IPS DF 6.9 (cell line): ENCODE measurements at regions not wholly inside any gene's neighbourhood (a gene's known extent, or its start where the extent isn't known, plus 50 kb on each side); places are given as distances from the start of the nearest gene placed in this dataset.

ENCODE experiments used
- DNase-seq: peaks from one replicate; pipeline ENCODE4 v3.0.0-alpha.2; 2013; ENCODE audit warnings: low read depth, low spot score
- H3K27ac ChIP-seq: one replicate; pipeline ENCODE4 v1.5.1; 2013; ENCODE audit warnings: low read length, control low read depth
- H3K27me3 ChIP-seq: 2 replicates; pipeline ENCODE4 v1.6.1; 2013; ENCODE audit warnings: mild to moderate bottlenecking, low read length; ENCODE audit not compliant: control insufficient read depth, insufficient read depth
- H3K36me3 ChIP-seq: 2 replicates; pipeline ENCODE4 v1.6.1; 2013; ENCODE audit warnings: low read length; ENCODE audit not compliant: control insufficient read depth, insufficient read depth
- H3K4me1 ChIP-seq: 2 replicates; pipeline ENCODE4 v1.6.1; 2013; ENCODE audit warnings: low read length; ENCODE audit not compliant: control insufficient read depth, insufficient read depth
- H3K4me3 ChIP-seq: 2 replicates; pipeline ENCODE4 v1.5.1; 2013; ENCODE audit warnings: mild to moderate bottlenecking, low read length
- H3K9me3 ChIP-seq: 2 replicates; pipeline ENCODE4 v1.6.1; 2013; ENCODE audit warnings: low read length, inconsistent platforms; ENCODE audit not compliant: control insufficient read depth, insufficient read depth
- WGBS: extraction: QIAGEN DNeasy Blood & Tissue Kit; methylation state at CpG from one replicate; pipeline ENCODE4 v1.1.7; 2013; ENCODE audit warnings: mixed read lengths, missing lambda C conversion rate; ENCODE audit not compliant: insufficient read length, insufficient coverage; 5-methylcytosine and 5-hydroxymethylcytosine counted together

- no CpG with 5 or more reads among the region's 2 CpGs for WGBS
- Histone ChIP-seq H3K4me1 (no peaks in the 10 kb centered on the region), H3K27ac (no peak overlapping the region), H3K4me3 (no peak overlapping the region), H3K36me3 (no peaks in the 10 kb centered on the region), H3K27me3 (no peaks in the 10 kb centered on the region), H3K9me3 (no peaks in the 10 kb centered on the region)
- no peak for DNase-seq
Measured at GRCh38 chr2:176978921-176979320, 233.7 kb upstream of the HNRNPA3 start.

- Histone ChIP-seq H3K4me3 (no peak overlapping the region), H3K4me1 (no peaks in the 10 kb centered on the region), H3K36me3 (no peaks in the 10 kb centered on the region), H3K27me3 (no peaks in the 10 kb centered on the region), H3K9me3 (no peaks in the 10 kb centered on the region), H3K27ac (no peak overlapping the region)
- no CpG with 5 or more reads among the region's 2 CpGs for WGBS
- DNase-seq = no peak
Measured at GRCh38 chr2:176979981-176980710, 232.4 kb upstream of the HNRNPA3 start.

GRCh38 chr2:176984987-176985386, 227.6 kb upstream of the HNRNPA3 start:
- Histone ChIP-seq H3K9me3 (no peaks in the 10 kb centered on the region), H3K27me3 (no peaks in the 10 kb centered on the region), H3K4me1 (no peaks in the 10 kb centered on the region), H3K27ac (no peak overlapping the region), H3K36me3 (no peaks in the 10 kb centered on the region), H3K4me3 (no peak overlapping the region)
- no CpG with 5 or more reads among the region's 4 CpGs for WGBS
- no peak for DNase-seq

GRCh38 chr2:176985871-176986270, 226.7 kb upstream of the HNRNPA3 start:
- no CpG with 5 or more reads among the region's 2 CpGs for WGBS
- Histone ChIP-seq H3K4me3 (no peak overlapping the region), H3K36me3 (no peaks in the 10 kb centered on the region), H3K27ac (no peak overlapping the region), H3K4me1 (no peaks in the 10 kb centered on the region), H3K9me3 (no peaks in the 10 kb centered on the region), H3K27me3 (no peaks in the 10 kb centered on the region)
- no peak for DNase-seq

GRCh38 chr2:176986487-176986886, 226.1 kb upstream of the HNRNPA3 start:
- DNase-seq = no peak
- no peaks in the 10 kb centered on the region for H3K36me3 ChIP-seq
- WGBS = no CpG with 5 or more reads among the region's 5 CpGs
- H3K27ac ChIP-seq = no peak overlapping the region
- no peaks in the 10 kb centered on the region for H3K27me3 ChIP-seq
- no peak overlapping the region for H3K4me3 ChIP-seq
- H3K9me3 ChIP-seq = no peaks in the 10 kb centered on the region
- H3K4me1 ChIP-seq = no peaks in the 10 kb centered on the region

GRCh38 chr2:176991411-176991810, 221.2 kb upstream of the HNRNPA3 start:
- no peak for DNase-seq
- WGBS = no CpG with 5 or more reads among the region's 1 CpG
- Histone ChIP-seq H3K4me1 (no peaks in the 10 kb centered on the region), H3K27me3 (no peaks in the 10 kb centered on the region), H3K27ac (no peak overlapping the region), H3K9me3 (no peaks in the 10 kb centered on the region), H3K4me3 (no peak overlapping the region), H3K36me3 (no peaks in the 10 kb centered on the region)

GRCh38 chr2:176997074-176997791, 215.4 kb upstream of the HNRNPA3 start:
- Histone ChIP-seq H3K4me1 (no peaks in the 10 kb centered on the region), H3K27me3 (no peaks in the 10 kb centered on the region), H3K27ac (no peak overlapping the region), H3K36me3 (no peaks in the 10 kb centered on the region), H3K4me3 (no peak overlapping the region), H3K9me3 (no peaks in the 10 kb centered on the region)
- no peak for DNase-seq
- no CpG with 5 or more reads among the region's 5 CpGs for WGBS

- Histone ChIP-seq H3K4me3 (no peak overlapping the region), H3K27ac (no peak overlapping the region), H3K4me1 (no peaks in the 10 kb centered on the region), H3K36me3 (no peaks in the 10 kb centered on the region), H3K27me3 (no peaks in the 10 kb centered on the region), H3K9me3 (no peaks in the 10 kb centered on the region)
- no peak for DNase-seq
- WGBS = no CpG with 5 or more reads among the region's 1 CpG
Measured at GRCh38 chr2:176997792-176998169, 214.8 kb upstream of the HNRNPA3 start.

GRCh38 chr2:176999301-176999700, 213.3 kb upstream of the HNRNPA3 start:
- no CpG with 5 or more reads among the region's 1 CpG for WGBS
- H3K9me3 ChIP-seq = no peaks in the 10 kb centered on the region
- H3K36me3 ChIP-seq = no peaks in the 10 kb centered on the region
- no peak overlapping the region for H3K27ac ChIP-seq
- no peaks in the 10 kb centered on the region for H3K27me3 ChIP-seq
- H3K4me3 ChIP-seq = no peak overlapping the region
- no peak for DNase-seq
- H3K4me1 ChIP-seq = no peaks in the 10 kb centered on the region

GRCh38 chr2:177000061-177000714, 212.4 kb upstream of the HNRNPA3 start:
- Histone ChIP-seq H3K9me3 (no peaks in the 10 kb centered on the region), H3K4me1 (no peaks in the 10 kb centered on the region), H3K27me3 (no peaks in the 10 kb centered on the region), H3K4me3 (no peak overlapping the region), H3K36me3 (no peaks in the 10 kb centered on the region), H3K27ac (no peak overlapping the region)
- no peak for DNase-seq
- WGBS = no CpG with 5 or more reads among the region's 4 CpGs
